AG09309 (cell line): ENCODE measurements at regions not wholly inside any gene's neighbourhood (a gene's known extent, or its start where the extent isn't known, plus 50 kb on each side); places are given as distances from the start of the nearest gene placed in this dataset.
"Not testable (repeated sequence)": the region's sequence is repeated elsewhere in the genome, so short reads cannot be mapped to it uniquely, and the experiment has no call there.

Source experiments
- DNase-seq: peaks from one replicate; pipeline ENCODE4 v3.0.0-alpha.2; 2010; ENCODE audit warnings: low read depth
- H3K4me3 ChIP-seq: 2 replicates; pipeline ENCODE4 v1.5.1; 2011; ENCODE audit warnings: mild to moderate bottlenecking, low read depth, low read length, moderate library complexity; ENCODE audit not compliant: control insufficient read depth
- TF ChIP-seq, protein P1 (sequence below): IDR thresholded peaks from 2 replicates; pipeline ENCODE4 v1.5.1; 2011; ENCODE audit warnings: mild to moderate bottlenecking, low read depth, low read length, inconsistent platforms; ENCODE audit not compliant: insufficient read depth, control insufficient read depth; ENCODE audit errors: missing control alignments

DNA sequence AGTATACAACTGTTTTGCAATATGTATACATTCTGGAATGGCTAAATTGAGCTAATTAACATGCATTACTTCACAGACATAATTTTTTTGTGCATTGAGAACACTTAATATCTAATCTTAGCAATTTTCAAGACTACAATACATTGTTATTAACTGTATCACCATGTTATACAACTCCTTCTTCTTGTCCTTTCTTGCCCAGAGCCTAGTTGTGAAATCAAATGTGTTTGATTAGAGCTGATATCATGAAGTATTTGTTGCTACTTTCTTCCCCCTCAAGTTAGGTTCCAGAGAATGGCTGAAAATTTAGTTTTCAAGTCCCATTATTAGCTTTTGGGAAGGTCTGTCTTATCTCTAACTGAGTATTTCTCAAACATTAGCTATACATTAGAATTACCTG, 607.8 kb downstream of the PSAT1 start:
- TF ChIP-seq, protein P1, sequence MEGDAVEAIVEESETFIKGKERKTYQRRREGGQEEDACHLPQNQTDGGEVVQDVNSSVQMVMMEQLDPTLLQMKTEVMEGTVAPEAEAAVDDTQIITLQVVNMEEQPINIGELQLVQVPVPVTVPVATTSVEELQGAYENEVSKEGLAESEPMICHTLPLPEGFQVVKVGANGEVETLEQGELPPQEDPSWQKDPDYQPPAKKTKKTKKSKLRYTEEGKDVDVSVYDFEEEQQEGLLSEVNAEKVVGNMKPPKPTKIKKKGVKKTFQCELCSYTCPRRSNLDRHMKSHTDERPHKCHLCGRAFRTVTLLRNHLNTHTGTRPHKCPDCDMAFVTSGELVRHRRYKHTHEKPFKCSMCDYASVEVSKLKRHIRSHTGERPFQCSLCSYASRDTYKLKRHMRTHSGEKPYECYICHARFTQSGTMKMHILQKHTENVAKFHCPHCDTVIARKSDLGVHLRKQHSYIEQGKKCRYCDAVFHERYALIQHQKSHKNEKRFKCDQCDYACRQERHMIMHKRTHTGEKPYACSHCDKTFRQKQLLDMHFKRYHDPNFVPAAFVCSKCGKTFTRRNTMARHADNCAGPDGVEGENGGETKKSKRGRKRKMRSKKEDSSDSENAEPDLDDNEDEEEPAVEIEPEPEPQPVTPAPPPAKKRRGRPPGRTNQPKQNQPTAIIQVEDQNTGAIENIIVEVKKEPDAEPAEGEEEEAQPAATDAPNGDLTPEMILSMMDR: no peak
- no peak for DNase-seq
- H3K4me3 ChIP-seq: no peak overlapping the region

- no peak overlapping the region for H3K4me3 ChIP-seq
- TF ChIP-seq, protein P1: no peak
- DNase-seq: no peak
Observed at GRCh38 chr9:78905387-78905786, 608.5 kb downstream of the PSAT1 start.

DNA sequence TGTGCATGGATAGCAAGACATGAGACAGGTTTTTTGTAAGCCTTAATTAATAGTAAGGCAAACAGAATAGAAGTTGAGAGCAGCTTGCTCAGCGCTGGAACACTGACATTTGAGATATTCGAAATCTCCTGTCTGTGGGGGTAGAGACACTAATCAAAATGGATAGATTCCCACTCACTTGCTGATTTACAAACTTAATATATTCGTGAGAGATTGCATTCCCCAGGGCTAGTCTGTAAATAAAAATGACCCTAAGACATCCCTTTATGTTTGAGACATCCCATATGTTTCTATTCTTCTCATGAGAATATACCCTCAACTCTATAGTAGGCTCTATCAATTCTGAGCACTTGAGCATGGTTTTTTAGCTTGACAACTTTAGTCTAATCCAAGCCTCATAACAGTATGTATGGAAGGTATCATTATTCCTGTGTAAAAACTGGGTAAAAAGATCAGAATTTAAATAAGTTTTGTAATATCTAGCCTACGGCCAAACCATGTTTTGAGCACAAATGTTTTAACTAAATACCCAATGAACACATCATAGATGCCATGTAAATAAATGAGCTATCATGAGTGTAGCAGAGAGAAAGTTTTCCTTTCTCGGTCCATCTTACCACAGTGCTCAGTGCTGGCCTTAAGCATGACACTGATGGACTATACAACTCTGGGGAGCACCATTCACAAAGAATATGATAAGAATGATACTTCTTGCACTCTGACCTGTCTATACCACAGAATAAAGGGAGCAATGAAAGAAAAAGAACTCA, 609.2 kb downstream of the PSAT1 start:
- H3K4me3 ChIP-seq: no peak overlapping the region
- no peak for DNase-seq
- TF ChIP-seq, protein P1: no peak

DNA sequence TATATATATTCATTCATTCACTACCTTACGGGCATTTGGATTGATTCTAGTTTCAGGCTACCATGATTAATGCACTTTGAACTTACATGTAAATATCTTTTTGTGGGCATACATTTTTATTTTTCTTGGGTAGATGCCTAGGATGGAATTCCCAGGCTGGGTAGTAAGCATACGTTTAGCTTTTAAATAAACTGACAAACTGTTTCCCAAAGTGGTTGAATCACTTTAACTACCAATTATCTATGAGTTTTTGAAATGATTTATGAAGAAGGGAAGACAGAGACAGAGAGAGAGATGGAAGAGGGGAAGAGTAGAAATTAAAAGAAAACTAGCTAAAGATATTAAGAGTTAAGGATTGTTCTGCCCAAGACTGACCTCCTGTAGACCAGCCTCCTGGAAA, 612.6 kb downstream of the PSAT1 start:
- no peak overlapping the region for H3K4me3 ChIP-seq
- DNase-seq: no peak
- TF ChIP-seq, protein P1: no peak

- DNase-seq, H3K4me3 ChIP-seq: not testable (repeated sequence)
Observed at GRCh38 chr9:78916884-78917283, 620.0 kb downstream of the PSAT1 start.

DNA sequence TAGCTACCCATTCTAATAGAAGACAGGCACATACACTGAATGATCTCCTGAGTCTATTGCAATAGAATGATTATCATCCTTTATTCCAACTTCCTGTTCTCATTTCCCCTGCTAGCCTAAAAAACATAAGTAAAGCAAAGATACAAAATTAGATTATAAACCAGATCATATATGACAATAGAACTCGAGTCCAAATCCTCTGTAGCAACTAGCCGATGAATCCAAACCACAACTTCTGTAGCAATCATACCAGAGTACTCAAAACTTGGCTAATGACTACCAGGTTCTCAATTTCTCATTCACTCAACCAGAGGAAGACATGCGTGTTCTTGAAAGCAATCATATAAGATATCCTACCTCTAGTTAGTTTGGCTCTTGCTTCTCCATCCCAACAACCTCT, 622.1 kb downstream of the PSAT1 start:
- TF ChIP-seq, protein P1: no peak
- DNase-seq: no peak
- H3K4me3 ChIP-seq: no peak overlapping the region

- TF ChIP-seq, protein P1: no peak
- no peak for DNase-seq
- no peak overlapping the region for H3K4me3 ChIP-seq
Observed at GRCh38 chr9:78919701-78920100, 622.8 kb downstream of the PSAT1 start.
